Left lobe of liver (tissue), 2 donors: ENCODE measurements at regions not wholly inside any gene's neighbourhood (a gene's known extent, or its start where the extent isn't known, plus 50 kb on each side); places are given as distances from the start of the nearest gene placed in this dataset.
A peak's percentile ranks its signal among the peaks of the same experiment; 100 is the strongest.

Experiments used
- ATAC-seq: fragments of 200-7000 bp; cut with Tn5 transposase; one replicate; pipeline ENCODE4 v1.9.1; 2020; ENCODE audit warnings: mild to moderate bottlenecking, moderate library complexity
- DNase-seq: peaks from one replicate; pipeline ENCODE4 v3.0.0-alpha.2; 2020; ENCODE audit warnings: low spot score
- donor health status: DM: no; HTN: no; CAD: no; lungs with moderate emphysema.
- donor health status: DM: no; HTN: yes; CAD: no.

DNA sequence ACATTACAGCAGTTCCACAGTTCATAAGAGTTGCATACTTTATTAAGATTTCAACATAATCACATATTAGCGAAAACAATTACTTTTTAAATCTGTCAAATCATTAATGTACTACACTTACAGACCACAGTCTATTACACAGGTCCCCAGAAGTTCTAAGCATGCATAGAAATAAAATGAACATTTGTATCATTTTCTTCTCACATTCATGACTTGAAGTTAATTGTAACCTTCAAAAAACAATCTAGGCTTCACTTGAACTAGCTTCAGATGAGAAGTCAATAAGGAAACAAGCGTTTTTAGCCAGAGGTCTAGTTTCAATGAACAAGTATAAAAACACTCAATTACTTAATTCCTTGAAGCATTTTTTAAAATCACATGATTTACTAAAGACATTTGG lies 238.3 kb downstream of the HACE1 start:
- ATAC-seq, result no peak
- no peak for DNase-seq

DNA sequence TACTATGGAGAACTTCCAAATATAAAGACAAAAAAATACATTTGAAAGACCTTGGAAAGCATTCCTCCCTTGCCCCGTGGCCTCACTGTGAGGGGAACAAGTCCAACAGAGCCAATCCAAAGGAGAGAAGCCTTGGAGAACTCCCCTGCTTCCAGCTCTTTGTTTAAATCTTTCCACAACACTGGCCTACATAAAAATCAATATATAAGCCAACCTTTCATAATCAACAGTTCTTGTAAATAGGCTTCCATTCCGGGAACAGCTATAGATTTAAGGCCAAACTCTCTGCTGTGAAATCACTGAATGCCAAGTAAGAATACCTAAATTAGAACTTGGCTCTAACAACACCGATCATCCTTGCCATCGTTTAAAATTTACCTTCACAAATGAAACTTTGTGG lies 242.1 kb downstream of the HACE1 start:
- ATAC-seq, result no peak
- no peak for DNase-seq

DNA sequence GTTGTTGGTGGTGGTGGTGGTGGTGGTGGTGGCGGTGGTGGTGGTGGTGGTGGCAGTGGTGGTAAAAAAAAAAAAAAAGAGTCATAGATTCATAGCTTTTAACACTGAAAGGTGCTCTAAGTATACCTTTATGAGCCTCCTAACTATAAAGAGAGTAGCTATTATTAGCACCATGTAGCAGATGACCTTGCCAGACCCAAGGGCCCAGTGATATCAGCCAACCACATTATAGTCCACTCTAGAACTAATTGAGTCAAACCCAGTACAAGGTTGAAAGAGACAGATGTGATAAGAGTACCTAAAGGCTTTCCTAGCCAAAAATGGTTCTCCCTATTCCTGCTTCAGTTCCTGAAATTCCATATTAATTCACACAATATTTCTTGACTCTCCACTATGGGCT lies 245.3 kb downstream of the HACE1 start:
- no peak for DNase-seq
- ATAC-seq, result no peak

DNA sequence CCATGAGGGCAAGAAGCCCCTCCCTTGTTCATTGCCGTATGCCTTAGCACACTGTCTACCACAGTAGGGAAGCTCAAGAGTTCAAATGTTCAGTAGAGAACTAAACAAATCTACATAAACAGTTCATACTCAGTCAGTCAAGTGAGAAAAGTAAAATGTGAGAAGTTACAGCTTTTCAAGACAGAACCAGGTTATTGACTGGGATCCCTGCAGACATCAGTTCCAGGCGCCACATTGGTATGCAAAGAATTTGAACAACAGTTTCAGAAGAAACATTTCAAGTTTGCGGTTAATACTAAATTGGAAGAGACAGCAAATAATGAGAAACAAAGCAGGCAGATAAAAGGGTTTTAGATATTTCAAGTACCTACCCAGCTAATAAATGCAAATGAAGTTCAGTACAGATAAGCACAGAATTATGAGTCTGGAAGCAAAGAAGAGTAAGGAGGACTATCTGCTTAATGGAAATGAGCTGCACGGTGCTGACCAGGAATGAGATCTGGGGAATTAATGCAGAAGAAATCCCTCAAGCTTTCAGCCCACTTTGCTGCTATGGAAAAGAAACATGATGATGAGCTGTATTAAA lies 246.2 kb downstream of the HACE1 start:
- no peak for ATAC-seq

DNA sequence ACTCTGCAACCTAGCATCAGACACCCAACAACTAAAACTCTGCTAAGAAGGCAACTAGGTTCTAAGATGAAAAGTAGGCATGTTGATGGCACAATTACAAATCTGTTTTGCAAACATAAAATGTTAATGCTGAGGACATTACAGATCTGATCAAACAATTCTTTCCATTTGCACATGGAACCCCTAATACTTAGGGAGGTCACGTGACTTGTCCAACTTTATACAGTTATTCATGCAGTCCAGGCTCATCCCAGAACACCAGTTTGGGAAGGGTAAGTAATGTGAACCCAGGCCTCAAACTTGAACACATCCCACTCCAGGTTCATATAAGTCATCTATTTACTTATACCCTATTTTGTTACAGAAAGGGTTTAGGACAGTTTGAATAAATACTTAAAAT lies 247.2 kb downstream of the HACE1 start:
- no peak for DNase-seq

More for the DNA sequence above, 246.2 kb downstream of the HACE1 start:
- no peak for DNase-seq

DNA sequence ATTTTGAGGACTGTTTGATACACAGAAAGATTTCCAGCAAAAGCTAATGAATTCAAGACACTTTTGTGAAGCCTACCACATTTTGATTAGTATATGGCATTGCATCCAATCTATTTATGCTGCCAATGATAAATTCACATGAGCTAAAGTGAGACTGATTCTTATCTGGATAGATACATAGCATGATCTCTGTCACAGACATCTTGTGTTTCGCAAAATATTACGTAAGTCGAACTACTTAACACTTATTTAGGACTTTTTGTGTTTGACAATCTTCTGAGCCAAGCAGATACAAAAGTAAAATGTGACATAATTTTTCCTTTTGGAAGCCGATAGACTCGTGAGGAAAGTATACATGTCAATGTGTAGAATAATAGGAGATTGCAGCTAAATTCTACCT lies 251.6 kb downstream of the HACE1 start:
- DNase-seq (no peak), ATAC-seq (no peak)

More for the DNA sequence above, 247.2 kb downstream of the HACE1 start:
- ATAC-seq, result no peak

DNA sequence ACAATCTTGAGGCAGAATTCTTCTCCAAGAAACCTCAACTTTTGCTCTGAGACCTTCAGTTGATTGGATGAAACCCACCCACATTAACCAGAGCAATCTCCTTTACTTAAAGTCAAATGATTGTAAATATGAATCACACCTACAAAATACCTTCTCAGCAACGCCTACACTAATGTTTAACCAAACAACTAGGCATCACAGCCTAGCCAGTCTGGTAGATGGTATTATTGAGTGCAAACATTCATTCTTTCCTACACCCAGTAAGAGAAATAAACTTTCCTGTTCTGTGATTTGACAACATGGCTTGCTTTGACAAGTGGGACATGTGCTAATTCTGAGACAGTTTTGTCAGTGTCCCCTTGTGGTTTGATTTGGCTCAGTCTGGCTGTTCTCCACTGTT lies 252.2 kb downstream of the HACE1 start:
- DNase-seq, result no peak
- no peak for ATAC-seq

DNA sequence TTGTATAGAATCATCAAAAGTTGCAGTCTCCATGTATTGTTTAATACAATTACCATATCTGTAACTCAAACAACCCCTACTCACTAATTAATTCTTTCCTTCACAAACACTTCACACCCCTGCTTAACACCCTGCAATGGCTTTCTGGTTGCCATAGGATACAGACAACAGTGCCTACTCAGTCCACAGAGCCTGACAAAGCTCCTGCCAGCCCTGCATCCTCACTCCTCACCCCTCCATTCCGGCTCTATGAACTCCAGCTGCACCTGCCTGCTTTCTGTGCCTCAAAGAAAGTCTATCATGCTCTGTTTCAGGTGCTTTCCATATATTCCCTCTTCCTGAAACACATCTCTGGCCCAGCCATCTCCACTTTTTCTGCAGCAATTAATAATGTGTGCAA lies 253.4 kb downstream of the HACE1 start:
- ATAC-seq (no peak), DNase-seq (no peak)

DNA sequence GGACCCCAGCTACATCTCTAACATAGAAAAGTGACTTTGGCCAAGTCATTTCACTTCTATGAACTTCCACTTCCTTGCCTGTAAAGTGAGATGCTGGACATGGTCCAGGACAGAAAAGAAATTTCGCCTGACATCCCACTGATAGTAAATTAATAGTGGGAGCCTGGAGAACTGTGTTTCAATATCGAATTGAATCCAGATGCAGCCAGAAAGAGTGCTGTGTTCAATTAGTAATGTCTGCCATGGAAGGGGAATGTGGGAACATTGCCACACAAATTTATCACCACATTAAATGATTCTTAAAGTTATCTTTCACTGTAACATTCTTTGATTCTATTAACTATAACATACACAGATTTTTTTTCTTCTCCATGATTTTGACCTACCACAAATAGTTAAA lies 255.0 kb downstream of the HACE1 start:
- ATAC-seq (no peak), DNase-seq (no peak)

DNA sequence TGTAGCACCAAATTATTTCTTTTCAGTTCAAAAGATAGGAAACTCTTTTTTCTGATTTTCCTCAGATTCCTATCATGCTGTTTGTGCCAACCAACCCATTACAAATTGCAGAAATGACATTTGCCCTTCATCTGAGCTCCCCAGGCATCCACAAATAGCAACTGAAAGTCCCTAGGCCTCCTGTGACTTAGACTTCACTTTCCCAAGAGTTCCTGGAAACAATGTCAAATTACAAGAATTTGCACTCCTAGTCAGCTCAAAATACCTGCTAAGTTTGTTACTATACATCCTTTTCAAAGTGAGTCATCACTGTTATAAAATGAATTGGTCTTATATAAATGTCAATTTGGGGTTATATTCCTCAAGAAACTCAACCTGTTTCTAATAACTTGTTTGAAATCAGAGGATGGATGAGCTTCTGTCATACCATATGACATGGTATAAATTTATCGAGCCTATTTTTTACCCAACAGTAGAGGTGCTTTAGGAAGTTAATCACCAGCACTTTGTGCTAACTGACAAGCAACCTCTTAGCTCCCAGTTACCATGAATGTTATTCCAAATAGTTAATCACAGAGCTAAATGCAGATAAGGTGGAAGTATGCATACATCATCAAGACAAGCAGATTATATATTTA lies 256.5 kb downstream of the HACE1 start:
- ATAC-seq (no peak), DNase-seq (no peak)

DNA sequence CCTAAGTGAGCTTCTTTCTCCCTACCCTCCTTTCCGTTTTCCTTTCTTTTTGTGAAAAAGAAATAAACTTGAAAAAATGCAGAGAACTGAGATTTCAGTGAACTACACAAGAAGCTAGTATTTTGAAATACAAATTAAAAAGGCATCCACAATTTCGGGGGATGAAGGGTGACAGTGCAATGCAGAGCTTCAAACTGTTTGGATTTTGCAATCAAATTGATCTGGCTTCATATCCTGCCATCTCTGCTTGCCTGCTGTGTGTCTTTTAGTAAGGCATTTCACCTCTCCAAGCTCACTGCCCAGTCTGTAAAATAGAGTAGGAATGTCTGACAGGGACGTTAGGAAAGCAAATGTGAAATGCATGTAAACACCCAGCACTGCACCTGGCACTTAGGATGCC lies 258.0 kb downstream of the HACE1 start:
- DNase-seq, result no peak
- peak; percentile 72 for ATAC-seq

DNA sequence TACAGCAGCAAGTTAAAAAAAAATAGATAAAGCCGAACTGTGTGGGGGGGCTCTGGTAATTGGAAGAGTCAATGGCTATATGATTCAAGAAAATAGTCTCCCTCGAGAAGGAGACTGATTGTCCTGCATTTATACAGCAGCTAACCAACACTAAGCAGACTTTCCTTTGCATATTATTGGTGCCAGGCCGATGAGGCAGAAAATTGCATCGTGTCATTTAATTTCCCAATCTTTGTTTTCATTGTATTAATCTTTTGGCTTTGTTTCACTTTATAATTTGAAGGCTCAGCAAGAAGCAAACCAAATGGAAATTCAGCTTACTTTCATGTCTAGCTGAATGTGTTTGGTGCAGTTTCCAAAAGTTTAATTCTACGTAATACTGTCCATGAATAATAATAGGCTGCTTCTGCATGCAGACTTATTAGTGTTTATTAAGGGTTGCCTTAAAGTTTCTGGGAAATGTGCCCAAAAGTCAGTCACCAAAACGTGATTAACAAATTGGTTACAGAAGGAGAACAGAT lies 258.5 kb downstream of the HACE1 start:
- DNase-seq (no peak), ATAC-seq (no peak)

DNA sequence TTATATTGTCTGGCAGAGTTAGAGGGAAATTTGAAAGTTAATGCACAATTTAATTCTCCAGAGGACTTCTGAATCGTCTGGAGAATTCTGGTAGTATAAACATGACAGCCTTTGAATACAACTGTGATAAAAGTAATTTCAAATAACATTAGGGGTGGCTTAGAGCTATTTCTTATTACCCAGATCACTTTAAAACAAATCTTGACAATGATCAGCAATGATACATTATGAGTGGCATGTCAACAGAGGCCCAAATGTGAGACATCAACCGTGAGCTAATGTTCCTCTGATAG lies 259.1 kb downstream of the HACE1 start:
- ATAC-seq (no peak), DNase-seq (no peak)

DNA sequence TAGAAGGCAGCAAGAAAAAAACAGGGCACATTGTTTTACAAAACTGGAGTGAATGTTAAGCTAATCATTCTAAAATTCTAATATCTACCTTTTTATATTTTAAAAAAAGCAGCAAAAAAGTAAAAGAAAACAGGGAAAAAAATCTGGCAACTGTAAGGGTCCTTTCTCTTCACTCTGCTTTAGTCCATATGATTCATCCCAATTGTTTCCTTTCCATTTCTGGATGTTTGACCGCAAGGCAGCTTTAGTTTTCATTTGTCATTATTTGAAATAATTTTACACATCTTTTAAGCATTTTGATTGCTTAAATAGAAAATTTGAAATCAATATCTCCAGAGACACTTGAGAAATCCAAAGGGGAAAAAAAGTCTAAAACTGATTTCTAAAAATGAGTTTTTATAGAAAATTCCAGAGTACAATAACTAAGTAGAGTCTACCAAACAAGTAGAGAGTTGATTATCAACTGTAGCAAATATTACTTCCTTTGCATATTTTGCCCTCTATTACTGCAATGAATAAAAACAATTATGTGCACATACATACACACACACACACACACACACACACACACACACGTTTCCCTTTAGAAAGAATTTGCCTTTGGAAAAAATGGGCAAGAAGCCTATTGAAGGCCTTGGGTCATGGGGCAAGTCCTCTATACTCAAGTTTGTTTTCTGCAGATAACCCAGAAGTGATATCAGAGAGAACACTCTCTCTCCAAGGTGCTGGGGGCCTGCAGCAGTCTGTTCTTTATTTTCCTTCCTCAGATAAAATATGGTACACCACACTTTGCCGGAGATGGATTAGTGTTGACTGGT lies 259.7 kb downstream of the HACE1 start:
- no peak for ATAC-seq
- no peak for DNase-seq

DNA sequence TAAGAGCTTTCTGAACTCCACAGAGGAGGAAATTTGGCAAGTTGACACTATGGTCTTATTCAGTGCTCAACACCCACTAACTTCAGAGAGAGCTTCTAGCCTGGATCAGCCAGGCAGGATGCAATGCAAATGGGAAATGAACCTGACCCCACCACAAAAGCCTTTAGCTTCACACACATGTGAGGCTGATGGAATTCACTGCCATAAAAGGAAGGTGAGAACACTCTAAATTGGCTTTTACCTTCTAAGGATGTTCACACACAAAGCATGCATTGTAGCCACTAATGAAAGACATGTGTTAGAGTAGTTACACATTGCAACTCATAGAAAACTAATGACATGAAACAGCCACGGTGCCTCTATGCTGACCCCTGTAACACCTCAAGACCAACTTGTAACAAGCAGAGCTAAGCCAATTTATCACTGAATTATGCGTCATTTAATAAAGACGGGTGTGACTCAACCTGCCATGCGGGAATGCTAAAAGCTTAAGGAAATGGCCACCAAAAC lies 262.1 kb downstream of the HACE1 start:
- no peak for ATAC-seq

DNA sequence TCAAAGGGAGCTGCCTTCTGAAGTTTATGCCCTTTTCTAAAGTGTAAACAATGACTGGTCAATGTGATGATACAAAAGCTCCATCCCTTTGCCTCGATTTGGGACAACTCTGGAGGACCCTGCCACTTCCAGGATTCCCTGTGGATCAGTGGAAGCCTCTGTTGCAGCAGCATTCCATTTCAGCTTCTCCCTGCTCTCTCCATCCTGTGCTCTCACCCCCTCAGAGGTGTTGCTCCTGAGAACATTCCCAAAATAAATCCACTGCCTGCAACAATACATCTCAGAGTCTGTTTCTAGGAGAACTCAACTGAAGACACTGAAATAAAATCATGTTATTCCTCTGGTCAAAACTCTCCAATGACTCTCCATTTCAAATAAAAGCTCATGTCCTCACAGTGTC lies 263.6 kb downstream of the HACE1 start:
- DNase-seq (no peak), ATAC-seq (no peak)

More for the DNA sequence above, 262.1 kb downstream of the HACE1 start:
- no peak for DNase-seq

DNA sequence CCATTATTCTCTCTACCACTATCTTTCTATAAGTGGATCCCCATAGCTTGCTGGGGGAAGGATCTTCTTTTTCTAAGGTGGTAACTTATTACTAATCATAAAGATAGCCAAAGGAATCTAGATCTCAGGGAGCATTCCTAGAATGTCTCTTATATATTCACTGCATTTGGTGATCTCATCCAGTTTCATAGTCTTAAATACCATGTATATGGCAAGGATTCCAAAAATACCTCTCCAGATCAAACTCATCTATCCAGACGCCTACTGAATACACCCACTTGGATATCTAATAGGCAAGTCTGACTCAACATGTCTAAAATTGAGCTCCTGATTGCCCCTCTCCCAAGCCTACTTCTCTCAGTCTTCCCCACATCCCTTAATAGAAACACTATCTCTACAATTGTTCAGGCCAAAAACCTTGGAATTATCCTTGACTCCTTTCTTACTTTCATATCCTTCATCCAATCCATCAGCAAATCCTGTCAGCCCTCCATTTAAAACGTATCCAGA lies 264.4 kb downstream of the HACE1 start:
- ATAC-seq (no peak), DNase-seq (no peak)

DNA sequence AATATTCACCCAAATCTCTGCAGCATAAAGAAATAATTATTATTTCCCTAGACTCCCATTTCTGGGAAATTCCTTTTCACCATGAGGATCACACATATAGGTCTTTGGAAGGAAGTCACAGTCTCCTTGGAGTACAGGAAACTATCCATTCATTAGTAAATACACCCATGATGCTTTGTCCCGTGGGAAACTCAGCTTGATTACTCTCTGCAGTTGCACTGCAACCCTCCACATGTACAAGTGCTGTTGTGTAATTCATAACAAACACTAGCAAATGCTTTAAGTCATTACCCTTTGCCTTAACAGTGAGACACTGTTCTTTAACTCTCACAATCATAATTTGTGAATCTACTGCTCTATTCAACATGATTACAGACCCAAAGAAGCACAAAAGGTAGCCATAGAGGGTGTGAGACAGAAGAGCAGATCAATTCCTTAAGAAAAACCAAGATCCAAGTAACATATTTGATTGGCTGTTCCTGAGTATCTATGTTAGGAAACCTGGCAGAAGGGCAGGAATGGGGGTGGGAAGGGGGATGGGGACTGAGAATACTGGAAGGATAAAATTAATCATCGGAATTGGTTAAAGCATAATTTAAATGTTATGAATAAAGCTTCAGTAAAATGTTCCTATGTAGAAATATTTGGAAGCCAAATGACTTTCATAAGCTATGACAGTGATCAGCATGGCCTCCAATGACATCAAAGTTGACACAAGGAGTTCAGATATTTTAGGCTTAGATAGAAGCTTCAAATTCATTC lies 268.0 kb downstream of the HACE1 start:
- ATAC-seq (no peak), DNase-seq (no peak)

DNA sequence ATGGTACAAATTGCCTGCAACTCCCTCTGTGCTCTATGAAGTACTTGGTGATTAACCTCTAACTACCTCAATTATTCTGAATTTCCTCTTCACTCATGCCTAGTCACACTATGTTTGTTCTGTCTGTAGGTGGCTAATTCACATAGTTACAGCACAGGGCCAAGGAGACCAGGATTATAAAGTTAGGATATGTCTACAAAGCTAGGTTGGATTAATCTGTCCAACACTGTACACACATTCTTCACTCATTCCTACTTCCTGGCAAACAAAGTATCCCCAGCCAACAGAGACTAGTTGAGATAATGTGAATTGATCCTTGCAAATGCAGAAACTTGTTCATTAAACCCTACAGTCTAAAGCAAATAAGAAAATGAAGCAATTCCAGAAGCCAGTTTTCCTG lies 269.8 kb downstream of the HACE1 start:
- no peak for DNase-seq

DNA sequence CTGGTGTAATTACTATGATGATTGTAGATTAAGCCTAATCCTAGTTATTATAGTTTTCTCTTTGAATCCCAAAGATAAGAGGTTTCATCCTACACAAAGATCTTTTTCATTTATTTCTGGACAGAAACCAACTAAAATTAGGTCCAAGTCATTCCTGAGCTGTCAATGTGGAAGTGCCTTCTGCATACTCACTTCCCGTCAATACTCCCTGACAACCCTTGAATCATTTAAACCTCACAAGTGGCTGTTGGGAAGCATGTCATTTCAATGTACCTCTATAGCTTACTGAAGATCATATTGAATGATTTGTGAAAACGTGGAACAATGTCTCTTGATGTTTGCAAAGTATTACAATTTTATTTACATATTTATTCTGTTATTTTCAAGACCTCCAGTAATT lies 274.1 kb downstream of the HACE1 start:
- no peak for ATAC-seq
- no peak for DNase-seq

More for the DNA sequence above, 269.8 kb downstream of the HACE1 start:
- ATAC-seq, result no peak

DNA sequence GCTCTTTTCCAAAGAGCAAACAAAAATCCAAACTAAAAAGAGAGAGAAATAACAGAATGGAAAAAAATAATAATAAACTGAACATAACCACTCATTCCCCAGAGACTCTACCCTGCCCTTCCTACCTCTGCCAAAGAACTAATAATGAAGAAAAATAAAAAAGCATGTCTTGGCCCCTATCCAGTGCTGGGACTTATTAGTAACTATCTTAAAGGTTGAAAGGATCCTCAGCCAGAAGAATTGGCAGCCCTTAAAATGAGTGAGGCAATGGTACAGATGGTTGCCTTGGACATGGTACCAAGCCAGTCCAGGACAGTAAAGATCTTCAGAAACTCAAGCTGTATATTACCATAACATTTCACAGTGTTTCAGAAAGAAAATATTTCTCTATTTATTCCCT lies 279.3 kb downstream of the HACE1 start:
- DNase-seq, result no peak
- no peak for ATAC-seq
